ENCODE measurements at regions not wholly inside any gene's neighbourhood (a gene's known extent, or its start where the extent isn't known, plus 50 kb on each side); places are given as distances from the start of the nearest gene placed in this dataset.
"Not testable (repeated sequence)": the region's sequence is repeated elsewhere in the genome, so short reads cannot be mapped to it uniquely, and the experiment has no call there.

DNA sequence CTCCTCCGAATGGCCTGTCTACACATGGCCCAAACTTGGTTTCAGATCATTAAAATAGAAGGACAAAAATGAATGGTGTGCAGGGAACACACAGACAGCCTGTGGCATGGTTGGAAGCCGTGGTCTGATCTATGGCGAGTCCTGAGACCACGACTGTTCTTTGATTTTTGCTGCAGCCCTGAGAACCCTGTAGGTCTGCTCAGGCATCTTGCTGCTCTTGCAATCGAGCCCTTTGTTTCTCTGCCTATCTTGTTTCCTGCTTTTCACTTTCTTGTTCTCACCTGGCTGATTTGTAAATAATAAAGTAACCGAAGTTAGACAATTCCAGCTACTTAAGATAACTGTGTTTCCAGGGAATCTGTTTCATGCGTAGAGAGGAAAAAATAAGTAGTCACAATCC, 54.1 kb upstream of the NBPF9 start:
- not testable (repeated sequence) for DNase-seq

DNA sequence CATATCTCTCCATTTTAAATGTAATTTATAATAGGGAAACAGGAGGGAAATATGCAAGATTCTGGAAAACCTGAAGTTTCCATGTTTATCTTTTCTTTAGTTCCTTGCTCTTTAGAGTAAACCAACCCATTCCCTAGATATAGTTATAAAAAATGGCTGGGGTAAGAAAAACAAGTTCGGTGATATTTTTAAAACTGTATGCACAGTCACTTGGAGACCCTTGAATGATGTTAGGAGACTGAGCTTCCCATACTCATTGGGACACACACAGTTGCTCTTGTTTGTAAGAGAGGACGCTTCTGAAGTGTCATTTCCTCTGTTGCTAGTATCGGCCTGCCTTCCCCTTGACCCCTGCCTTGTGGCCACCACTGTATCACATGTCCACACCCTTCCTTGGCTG, 55.0 kb upstream of the NBPF9 start:
- DNase-seq = not testable (repeated sequence)

DNA sequence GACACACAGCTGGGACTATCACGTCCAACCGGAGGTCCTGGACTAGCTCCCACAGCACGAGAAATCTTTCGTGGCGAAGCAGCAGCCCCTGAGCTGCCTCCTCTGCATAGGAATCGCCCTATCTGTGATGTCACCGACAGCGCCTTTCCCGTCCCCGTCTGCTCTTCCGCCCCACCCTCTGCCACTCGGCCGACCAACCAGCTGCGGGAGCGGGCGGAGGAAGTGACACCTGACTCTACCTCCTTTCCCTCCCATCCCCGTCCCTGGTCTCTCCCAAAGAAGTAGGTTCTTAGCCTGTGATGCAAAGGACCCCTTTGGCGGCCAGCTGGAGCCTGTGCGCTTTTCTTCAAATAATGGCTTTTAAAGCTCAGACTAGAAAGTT, 59.7 kb upstream of the NBPF9 start:
- DNase-seq = not testable (repeated sequence)

DNA sequence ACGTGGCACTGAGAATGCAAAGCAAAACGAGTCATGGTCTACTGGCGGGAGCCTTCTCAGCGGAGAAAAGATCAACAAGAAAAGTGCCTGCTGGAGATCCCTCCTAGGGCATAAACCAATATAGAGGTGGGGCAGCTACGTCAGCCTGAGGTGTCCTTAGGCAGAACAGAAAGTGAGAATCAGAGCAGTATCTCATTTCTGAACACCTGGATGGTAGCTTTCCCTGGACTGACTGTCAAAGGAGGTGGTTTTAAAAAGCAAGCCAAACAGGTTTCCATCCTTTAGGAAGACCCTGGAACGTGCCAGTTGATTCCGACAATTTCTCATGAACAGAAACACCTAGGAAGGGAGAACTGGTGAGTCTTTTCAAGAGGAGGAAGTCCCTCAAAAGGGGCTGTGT, 71.4 kb upstream of the NBPF9 start:
- peak in 1 of 2 donors; percentile 2 for DNase-seq

DNA sequence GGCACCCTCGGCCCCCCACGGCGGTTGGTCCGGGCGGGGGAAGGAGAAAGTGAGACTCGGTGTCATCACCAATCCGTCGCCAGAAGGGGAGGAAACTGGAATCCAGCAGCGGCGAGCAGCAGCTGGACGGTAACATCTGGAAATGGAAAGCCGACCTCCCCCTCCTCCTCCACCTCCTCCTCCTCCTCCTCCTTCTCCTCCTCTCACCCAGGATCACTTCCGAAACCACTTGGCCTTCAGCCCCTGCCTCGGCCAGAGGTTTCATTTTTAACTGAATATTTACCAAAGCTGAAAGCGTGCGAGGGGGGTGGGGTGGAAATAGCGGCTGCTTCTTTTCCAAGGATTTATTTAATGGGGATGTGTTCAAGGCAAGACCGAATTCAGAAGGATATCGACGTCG, 72.5 kb upstream of the NBPF9 start:
- peak in 1 of 2 donors; percentile 15 for DNase-seq

DNA sequence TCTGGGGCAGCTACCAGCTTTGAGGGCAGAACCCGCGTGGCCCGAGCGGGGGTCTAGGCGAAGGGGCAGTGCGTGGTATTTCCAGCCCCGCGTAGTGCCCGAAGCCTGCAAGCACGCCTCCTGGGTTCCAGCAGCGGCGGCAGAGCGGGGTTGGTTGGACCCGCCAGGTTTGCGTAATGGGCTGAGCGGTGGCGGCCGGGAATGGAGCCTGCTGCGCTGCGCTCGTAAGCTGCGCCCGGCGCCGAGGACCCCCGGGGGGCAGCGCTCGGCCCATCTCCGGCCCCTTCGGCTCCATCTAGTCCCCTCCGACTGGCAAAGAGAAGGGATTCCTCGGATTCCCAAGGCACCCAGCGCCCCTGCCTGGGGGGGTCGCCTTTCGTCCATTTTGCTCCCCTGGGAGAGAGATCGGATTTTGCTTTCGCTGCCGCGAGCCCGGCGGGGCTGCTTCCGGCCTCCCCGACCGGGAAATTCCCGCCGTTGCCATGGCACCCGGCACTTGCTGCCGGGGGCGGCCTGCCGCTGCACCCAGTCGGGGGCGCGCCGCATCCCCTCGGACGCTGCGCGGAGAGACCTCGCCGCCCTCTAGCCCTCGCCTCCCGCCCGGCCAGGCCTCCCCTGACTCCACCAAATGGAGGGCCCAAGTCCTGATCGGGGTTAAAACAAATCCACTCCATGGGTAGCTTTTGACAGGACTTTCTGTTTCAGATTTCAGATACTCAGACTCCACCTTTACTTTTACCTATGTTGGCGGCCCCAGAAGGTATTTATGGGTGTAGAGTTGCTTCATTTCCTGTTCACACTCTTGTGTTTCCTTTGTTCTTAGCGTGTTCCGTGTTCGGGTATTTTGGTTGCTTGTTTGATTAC, 73.3 kb upstream of the NBPF9 start:
- DNase-seq = peak; percentile 67 to 70

DNA sequence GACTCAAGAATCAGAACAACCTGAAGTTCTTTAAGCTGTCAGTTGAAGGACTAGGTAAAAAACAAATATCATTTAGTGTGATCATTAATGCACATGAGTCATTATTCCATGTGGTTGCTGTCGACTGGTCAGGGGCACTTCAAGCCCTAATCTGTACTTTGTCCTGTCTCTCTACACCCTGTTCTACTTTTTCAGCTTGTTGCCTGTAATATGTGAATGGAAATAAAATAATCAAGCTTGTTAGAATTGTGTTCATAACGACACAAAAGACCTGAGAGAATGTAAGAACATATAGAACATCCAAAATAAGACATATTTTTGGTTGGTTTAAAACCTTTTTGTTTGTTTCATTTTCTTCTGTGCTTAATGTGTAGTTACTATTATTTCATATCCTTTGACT, 87.4 kb upstream of the NBPF9 start:
- not testable (repeated sequence) for DNase-seq

DNA sequence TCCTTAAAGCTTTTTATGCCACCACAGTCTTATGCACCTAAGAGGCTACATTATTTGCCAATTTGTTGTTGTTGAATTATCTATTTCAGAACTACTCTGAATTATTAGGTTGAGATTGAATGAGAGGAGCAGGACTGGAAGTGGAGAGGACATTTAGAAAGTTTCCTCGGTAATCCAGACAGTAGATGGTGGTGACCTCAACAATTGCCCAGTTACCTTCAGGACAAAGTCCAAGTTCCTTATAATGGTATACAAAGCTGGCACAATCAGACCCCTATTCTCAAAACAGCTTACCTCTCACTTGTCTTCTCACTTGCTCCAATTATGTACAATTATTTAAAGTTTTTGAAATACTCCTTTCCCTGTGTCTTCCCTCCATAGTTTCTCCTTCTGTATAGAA, 93.3 kb upstream of the NBPF9 start:
- DNase-seq = not testable (repeated sequence)

DNA sequence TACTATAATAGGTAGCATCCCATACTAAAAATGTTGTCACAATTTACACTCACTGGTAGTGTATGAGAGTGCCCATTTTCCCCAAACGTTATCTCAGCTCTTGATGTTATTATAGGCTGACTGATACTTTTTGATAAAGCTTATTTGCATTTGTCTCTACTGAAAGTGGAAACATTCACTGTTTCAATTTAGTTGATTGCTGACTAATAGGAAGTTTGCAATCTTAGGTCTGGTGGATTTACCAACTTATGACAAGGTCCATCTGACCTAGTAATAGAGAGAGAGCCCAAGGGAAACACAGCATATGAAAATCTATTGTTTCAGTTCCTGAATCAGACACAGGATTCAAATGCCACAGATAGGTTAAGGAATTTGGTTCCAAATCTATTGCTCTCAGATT, 97.2 kb upstream of the NBPF9 start:
- DNase-seq = not testable (repeated sequence)

DNA sequence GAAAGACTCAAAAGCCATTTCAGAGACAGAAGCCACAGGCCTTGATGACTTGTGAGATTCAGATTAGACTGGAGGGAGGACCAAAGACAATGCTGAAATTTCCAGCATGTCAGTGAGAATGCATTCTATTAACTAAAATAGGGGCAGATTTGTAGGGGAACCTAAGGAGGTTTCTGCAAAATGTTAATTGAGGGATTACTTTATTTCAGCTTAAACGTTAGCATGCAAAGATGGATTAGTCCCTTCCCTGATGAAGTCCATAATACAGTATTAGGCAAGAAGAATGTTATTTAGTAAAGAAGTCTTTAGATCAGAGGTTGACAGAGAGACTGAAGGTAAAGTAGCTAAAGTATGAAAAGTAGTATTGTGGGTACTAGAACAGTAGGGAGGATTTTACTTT, 98.9 kb upstream of the NBPF9 start:
- not testable (repeated sequence) for DNase-seq

DNA sequence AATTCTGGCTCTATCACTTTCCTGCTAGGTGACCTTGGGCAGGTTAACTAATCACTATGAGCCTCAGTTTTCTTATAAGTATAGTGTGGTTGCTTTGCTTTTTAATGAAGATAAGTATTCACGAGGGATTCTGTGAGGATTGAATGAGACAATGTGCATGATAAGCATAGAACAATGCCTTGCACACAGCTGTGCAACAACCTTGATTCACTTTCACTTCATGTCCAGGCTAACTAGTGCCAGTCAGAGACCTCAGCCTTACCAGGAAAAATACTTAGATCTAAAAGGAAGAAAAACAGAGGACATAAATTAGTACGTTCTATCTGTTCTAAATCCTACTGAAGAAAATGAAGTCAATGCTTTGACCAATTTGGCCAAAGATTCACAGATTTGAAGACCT, 101.0 kb upstream of the NBPF9 start:
- DNase-seq = not testable (repeated sequence)

DNA sequence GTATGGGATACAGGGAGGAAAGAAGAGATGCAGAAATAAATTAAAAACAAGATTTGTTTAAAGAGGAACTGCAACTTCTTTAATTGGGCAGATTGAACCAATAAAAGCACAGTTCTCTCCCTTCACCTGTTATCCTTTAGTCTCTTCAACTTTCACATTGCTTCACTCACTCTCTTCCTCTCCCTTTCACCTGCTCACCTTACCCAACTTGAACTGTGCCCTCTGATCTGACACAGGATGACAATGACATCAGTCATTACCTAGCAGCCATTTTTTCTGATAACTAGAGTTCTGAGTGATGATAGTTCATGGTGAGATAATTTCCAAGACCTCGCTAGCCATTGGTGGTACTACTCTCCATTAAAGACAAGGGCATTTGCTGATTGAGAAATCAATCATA, 105.5 kb upstream of the NBPF9 start:
- DNase-seq = not testable (repeated sequence)

DNA sequence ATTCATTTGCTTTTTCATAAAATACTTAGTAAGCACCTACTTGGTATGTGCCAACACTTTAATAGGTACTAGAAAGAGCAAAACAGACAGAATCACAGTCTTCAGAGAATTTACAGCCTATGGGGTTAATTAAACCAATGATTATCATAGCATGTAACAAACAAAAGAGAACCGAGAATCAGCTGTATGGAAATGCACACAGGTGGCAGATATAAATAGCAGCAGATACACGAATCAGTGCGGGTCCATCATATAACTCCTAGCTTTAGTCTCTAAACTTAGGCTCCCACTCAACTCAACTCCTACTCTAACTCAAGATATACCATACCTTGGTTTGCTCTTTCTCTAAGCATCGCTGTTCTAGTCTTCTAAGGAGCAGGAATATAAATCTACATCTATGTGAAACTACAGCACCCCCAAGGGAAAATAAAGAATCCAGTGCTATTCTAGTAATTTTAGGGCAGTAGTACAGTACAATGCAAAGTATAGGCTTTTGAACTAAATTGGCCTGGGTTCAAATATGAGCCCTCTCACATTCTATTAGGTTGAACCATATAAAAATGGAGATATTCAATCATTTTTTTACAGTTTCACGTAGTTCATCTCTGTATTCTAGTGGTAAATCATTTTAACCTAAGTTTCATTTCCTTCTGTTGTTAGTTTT, 108.5 kb upstream of the NBPF9 start:
- not testable (repeated sequence) for DNase-seq

DNA sequence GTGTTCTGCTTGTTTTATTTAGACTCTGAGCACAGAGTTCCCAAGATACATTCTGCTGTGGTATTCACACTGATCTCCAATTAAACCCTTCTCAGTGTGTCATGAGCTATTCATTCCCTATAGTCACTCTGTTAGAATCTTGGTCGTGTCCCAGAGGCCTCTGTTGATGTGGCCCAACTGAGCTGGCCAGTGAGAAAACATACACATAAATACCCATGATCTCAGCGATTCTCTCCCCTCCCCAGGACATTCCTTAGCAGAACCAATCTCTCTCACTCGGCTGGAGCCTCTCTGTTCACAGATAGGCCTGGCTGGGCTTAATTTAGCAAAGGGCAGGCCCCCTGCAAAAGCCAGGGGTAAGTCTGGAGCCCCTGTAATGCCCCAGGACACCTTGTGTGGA, 109.6 kb upstream of the NBPF9 start:
- DNase-seq = not testable (repeated sequence)

DNA sequence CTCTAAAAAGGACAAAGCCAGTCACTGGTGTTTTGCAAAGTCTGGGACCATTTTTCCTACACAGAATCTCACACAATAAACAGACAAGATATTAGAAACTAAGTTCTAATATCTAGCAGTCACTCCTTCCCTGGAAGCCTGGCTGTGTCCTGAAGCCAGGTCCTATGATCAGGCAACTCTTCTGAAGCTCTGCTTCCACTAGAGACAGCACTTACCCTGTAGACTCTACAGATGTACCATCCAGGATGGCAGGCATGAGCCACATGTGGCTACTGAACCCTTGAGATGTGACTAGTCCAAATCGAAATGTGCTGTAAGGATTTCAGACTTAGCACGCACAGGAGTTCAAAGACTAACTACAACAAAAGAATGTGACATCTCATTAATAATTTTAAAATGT, 110.3 kb upstream of the NBPF9 start:
- DNase-seq = not testable (repeated sequence)

DNA sequence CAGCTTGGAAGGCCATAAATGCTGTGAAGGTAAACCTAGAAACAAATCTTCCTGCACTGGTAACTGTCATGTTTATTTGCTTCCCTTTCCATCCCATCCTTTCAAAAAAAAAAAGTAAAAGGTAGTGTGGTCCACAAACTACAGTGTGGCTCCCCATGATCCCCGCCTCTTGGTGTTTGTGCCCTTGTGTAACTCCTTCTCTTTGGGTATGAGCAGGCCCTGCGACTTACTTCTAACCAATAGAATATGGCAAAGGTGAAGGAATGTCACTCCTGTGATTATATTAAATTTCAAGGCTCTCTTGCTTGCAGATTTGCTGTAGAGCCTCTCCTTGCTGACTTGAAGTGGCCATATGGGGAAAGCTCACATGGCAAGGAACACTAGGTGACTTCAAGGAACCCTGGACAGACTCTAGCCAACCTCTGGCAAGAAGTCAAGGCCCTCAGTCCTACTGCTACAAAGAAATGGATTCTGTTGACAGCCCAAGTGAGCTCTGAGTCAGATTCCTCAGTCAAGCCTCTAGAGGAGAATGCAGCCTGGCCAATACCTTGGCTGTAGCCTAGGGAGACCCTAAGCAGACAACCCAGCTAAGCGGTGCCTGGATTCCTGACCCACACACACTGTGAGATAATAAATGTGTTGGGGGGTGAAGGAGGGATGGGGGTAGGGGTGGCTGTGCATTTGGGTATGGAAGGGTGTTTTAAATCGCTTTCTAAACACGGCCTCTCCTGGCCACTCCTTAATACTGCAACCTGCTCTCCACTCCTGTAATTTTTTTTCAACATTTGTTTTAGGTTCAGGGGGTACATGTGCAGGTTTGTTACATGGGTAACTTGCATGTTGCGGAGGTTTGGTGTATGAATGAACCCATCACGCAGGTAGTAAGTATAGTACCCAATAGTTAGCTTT, 115.0 kb upstream of the NBPF9 start:
- DNase-seq = not testable (repeated sequence)

DNA sequence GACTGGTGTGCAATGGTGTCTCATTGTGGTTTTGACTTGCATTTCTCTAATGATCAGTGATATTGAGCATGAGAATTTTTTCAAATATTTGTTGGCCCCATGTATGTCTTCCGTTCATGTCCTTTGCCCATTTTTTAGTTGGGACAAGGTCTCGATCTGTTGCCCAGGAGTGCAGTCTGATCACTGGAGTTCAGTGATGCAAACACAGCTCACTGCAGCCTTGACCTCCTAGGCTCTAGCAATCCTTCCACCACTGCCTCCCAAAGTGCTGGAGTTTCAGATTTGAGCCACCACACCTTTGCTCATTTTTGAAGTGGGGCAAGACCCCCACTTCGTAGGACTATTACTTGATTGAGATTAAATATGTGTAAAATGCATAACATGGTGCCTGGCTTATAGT, 116.2 kb upstream of the NBPF9 start:
- DNase-seq = not testable (repeated sequence)

DNA sequence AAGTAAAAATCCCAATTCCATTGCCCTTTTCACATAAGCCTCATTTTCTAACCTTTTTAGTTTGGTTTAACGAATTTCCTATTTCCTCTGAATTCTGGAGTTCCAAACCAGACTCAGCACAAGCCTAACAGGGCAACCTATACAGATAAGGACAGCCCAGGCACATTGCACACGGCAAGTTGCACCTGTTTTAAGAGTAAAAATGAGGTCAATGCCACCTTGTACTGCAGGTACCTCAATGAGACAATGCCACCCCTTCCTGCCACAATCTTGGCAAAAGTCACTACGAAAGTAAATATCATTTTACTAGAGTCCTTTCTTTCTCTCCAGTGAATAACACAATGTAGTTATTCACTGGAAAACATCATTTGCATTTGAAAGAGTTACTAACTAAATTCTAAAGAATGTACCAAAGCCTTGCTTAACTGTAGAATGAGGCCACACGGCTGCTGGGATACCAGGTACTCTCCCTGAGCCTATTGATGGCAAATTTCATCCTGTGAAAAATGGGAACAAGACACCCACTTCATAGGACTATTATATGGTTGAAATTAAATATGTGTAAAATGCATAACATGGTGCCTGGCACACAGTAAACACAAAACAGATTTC, 117.2 kb upstream of the NBPF9 start:
- DNase-seq = not testable (repeated sequence)

DNA sequence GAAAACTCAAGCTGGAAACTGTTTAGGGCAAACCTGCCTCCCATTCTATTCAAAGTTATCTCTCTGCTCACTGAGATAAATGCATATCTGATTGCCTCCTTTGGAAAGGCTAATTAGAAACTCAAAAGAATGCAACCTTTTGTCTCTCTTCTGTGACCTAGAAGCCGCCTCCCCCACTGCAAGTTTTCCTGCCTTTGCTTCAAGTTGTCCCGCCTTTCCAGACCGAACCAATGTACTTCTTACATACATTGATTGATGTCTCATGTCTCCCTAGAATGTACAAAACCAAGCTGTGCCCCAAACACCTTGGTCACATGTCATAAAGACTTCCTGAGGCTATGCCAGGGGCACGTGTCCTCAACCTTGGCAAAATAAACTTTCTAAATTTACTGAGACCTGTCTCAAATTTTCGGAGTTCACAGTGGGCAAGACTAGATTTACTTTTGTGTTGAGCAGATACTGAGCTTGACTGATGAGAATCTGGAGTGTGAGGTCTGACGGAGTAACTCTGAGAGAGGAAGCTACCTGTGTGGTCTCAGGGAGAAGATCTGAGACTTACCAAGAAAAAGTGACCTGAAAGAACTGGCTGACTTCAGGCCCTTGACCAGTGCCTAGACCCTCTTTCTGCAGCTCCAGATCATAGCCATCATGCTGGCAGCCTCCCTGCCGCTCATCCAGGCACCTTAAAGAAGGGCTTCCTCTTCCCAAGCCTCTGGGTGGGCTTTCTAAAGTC, 124.7 kb upstream of the NBPF9 start:
- not testable (repeated sequence) for DNase-seq

DNA sequence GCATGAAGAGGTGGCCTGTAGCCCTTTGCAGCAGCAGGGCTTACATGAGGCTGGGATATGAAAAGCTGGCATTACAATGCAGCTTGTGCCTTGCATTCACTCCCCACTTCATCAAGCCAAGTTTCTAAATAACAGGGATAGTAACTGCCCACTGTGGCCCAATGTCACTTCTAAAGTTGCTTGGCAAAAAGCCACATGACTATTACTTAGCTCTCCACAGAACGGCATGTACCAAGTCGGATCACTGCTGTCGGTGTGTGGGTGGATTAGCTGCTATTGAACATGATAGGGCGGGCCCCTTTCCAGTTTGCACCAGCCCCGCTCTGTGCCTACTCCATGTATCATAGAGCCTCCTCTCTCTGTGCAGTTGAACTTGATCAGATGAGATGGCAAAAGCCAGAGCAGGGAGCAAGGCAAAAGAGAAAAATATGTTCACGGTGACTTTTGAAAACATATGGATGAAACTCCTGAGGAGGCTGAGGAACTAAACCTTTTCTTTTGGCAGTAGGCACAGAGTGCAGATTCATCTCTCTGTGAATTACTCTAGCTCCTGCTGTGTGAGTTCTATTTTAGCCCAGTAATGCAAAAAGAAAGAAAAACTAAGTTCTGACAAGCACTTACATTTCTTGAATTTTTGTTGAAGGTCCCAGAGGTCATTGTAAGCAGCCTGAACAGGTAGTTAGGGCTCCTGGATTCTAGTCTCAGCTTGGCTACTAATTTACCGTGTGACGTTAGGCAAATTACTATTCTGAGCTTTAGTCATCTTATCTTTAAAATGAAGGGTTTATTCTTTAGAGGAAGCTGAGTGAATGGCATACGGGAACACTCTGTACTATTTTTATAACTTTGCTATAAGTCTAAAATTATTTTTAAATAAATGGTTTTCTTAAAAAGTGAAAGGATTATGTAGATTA, 125.6 kb upstream of the NBPF9 start:
- DNase-seq = not testable (repeated sequence)

DNA sequence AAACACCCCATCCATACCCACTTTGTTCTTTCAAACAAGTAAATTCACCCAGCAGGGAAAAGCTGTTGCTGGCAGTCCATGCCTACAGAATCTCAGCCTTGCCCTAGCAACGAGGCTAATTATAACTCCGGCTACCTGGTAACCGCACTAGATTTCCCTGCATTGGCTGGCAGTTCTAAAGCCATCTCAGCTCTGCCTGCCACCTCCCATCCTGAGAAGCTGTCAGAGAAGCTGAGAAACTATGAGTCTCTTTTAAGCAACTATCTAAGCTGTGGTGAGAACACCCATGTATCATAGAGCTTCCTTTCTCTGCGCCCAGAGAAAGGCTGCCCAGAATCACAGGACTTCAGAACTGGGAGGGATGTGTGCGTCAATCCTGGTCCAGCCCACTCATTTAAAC, 126.5 kb upstream of the NBPF9 start:
- DNase-seq = not testable (repeated sequence)

Measured in activated CD4-positive, alpha-beta T cell treated with anti-CD3 and anti-CD28 coated beads for 4 hours (primary cell).